ENCODE measurements at regions not wholly inside any gene's neighbourhood (a gene's known extent, or its start where the extent isn't known, plus 50 kb on each side); places are given as distances from the start of the nearest gene placed in this dataset.

GRCh38 chr3:127406309-127407025 lies 118.6 kb upstream of the PRR20G start:
- no peak overlapping the region for H3K4me3 ChIP-seq (ENCODE audit: low read depth, low read length)
- DNase-seq (ENCODE audit: low read depth): no peak
- TF ChIP-seq CTCF (IDR thresholded peaks at IDR 0.05; ENCODE audit: low read depth, low read length, missing control alignments): peak; percentile 65

- DNase-seq (ENCODE audit: low read depth): no peak
- no peak for TF ChIP-seq CTCF (IDR thresholded peaks at IDR 0.05; ENCODE audit: low read depth, low read length, missing control alignments)
- no peak overlapping the region for H3K4me3 ChIP-seq (ENCODE audit: low read depth, low read length)
Observed at GRCh38 chr3:127405791-127406190, 117.9 kb upstream of the PRR20G start.

DNA sequence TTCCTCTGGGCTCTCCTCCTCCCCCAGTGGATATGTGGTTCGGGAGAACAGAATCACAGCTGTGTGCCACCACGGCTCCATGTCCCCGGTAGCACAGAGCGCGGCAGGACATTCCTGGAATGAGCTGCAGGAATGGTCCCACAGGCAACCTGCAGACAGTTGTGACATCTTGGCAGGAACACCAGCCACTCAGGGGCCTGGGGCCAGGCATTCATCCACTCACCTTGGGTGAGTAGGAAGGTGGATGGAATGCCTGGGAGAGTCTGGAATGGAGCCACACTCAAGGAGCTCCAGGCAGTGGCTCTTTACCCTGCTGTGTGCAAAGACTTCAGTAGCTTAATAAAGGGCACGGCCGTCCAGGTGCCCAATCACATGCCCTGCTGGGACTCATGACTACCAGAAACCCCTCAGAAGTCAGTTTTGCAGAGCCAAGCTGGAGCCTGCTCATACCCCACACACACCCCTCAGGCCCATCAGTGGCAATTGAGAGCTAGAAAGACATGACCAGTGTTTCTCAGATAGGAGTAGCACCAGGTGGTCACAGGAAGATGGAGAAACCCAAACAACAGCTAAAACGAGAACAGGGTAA lies 117.3 kb upstream of the PRR20G start:
- no peak for DNase-seq (ENCODE audit: low read depth)
- H3K4me3 ChIP-seq (ENCODE audit: low read depth, low read length): no peak overlapping the region
- TF ChIP-seq CTCF (IDR thresholded peaks at IDR 0.05; ENCODE audit: low read depth, low read length, missing control alignments): no peak

DNA sequence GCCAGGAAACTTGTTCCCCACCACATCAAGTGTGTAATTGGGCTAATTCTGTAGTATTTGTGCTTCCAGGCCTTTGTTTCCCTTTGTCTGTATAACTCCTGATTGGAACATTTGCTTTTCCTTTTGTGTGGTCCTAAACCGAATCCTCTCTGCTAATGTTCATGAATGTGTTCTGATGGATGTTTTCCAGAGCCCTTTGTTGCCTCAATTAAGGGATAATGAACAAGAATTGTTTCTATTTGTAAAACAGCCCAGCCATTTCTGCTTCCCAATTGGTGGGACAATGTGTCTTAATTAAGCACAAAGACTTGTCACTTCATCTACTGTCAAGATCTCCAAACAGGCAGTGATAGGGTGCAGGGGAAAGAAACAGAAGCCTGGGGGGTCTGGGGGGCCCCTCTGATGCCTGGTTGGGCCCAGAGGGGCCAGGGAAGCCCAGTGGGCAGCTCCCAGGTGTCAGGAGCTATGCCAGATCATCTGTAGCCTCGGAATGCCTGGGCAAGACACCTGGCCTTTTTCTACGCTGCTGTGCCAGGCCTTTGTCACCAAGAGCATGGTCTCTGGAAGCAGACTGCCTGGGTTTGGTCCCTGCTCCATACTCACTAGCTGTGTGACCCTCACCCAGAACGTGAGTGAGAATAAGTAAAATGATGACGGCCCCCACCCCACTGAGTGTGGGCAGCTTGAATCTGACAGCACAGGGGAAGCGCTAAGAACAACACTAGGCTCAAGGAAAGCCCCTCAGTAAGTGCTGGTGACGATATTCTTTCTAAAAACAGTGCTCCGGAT lies 116.6 kb upstream of the PRR20G start:
- H3K4me3 ChIP-seq (ENCODE audit: low read depth, low read length): no peak overlapping the region
- DNase-seq (ENCODE audit: low read depth): no peak
- TF ChIP-seq CTCF (IDR thresholded peaks at IDR 0.05; ENCODE audit: low read depth, low read length, missing control alignments): no peak

- no peak for TF ChIP-seq CTCF (IDR thresholded peaks at IDR 0.05; ENCODE audit: low read depth, low read length, missing control alignments)
- DNase-seq (ENCODE audit: low read depth): no peak
- H3K4me3 ChIP-seq (ENCODE audit: low read depth, low read length): no peak overlapping the region
Observed at GRCh38 chr3:127403795-127404194, 115.9 kb upstream of the PRR20G start.

GRCh38 chr3:127399154-127399553 lies 111.3 kb upstream of the PRR20G start:
- no peak for TF ChIP-seq CTCF (IDR thresholded peaks at IDR 0.05; ENCODE audit: low read depth, low read length, missing control alignments)
- DNase-seq (ENCODE audit: low read depth): no peak
- no peak overlapping the region for H3K4me3 ChIP-seq (ENCODE audit: low read depth, low read length)

Measured in GM12864 (cell line).